ENCODE measurements at regions not wholly inside any gene's neighbourhood (a gene's known extent, or its start where the extent isn't known, plus 50 kb on each side); places are given as distances from the start of the nearest gene placed in this dataset.

GRCh38 chr1:147409886-147410285 is 131.4 kb upstream of the BCL9 start (continued):
- no peak for TF ChIP-seq CTCF (IDR thresholded peaks at IDR 0.05; ENCODE audit: low read depth, low read length, missing input control)
- no peak for TF ChIP-seq ZBTB33 (IDR thresholded peaks at IDR 0.05)
- TF ChIP-seq HNF4G (IDR thresholded peaks at IDR 0.05): no peak

GRCh38 chr1:147413110-147413605 is 128.1 kb upstream of the BCL9 start:
- H3K36me3 ChIP-seq (ENCODE audit: control insufficient read depth in 4 of 4, insufficient read depth in 3 of 4, low read depth in 1 of 4, low read length in 3 of 4): no peaks in the 10 kb centered on the region
- H3K4me1 ChIP-seq (ENCODE audit: control insufficient read depth in 4 of 4, insufficient read depth in 4 of 4, low read length in 3 of 4): peaks cover 1 to 10% (median 7%) of the 10 kb centered on the region in 4 donors
- TF ChIP-seq CTCF (IDR thresholded peaks at IDR 0.05; ENCODE audit: low read depth, low read length, missing input control) (no peak), EGR1 (IDR thresholded peaks at IDR 0.05; ENCODE audit: low read depth in 2 of 2) (no peak), MAX (IDR thresholded peaks at IDR 0.05) (no peak)
- WGBS: 86% methylated on average over 4 of the region's 4 CpGs
- H3K9ac ChIP-seq (ENCODE audit: low read depth in 1 of 2, low read length in 2 of 2): no peak overlapping the region
- no peaks in the 10 kb centered on the region for H3K27me3 ChIP-seq (ENCODE audit: control insufficient read depth in 4 of 4, insufficient read depth in 4 of 4, low read length in 3 of 4)
- H3K27ac ChIP-seq (ENCODE audit: low read depth in 1 of 2, low read length in 2 of 2): no peak overlapping the region
- no peak for DNase-seq (ENCODE audit: low spot score)
- peaks cover 0 to 7% (median 3%) of the 10 kb centered on the region in 4 donors for H3K9me3 ChIP-seq (ENCODE audit: control insufficient read depth in 4 of 4, low read length in 3 of 4)
- H3K4me3 ChIP-seq (ENCODE audit: low read depth in 1 of 3, low read length in 3 of 3): no peak overlapping the region

- Histone ChIP-seq H3K4me3 (ENCODE audit: low read depth in 1 of 3, low read length in 3 of 3) (no peak overlapping the region), H3K9me3 (ENCODE audit: control insufficient read depth in 4 of 4, low read length in 3 of 4) (peaks cover 0 to 7% (median 3%) of the 10 kb centered on the region in 4 donors), H3K27me3 (ENCODE audit: control insufficient read depth in 4 of 4, insufficient read depth in 4 of 4, low read length in 3 of 4) (no peaks in the 10 kb centered on the region), H3K27ac (ENCODE audit: low read depth in 1 of 2, low read length in 2 of 2) (no peak overlapping the region), H3K4me1 (ENCODE audit: control insufficient read depth in 4 of 4, insufficient read depth in 4 of 4, low read length in 3 of 4) (peaks cover 1 to 10% (median 7%) of the 10 kb centered on the region in 4 donors), H3K9ac (ENCODE audit: low read depth in 1 of 2, low read length in 2 of 2) (peak overlapping the region in 1 of 2 donors; percentile 5), H3K36me3 (ENCODE audit: control insufficient read depth in 4 of 4, insufficient read depth in 3 of 4, low read depth in 1 of 4, low read length in 3 of 4) (no peaks in the 10 kb centered on the region)
- DNase-seq (ENCODE audit: low spot score): no peak
- WGBS: 53% methylated on average over 3 of the region's 3 CpGs
- peak in 1 of 2 donors; percentile 17 for TF ChIP-seq RAD21 (IDR thresholded peaks at IDR 0.05)
- TF ChIP-seq CTCF (IDR thresholded peaks at IDR 0.05; ENCODE audit: low read depth, low read length, missing input control): no peak
- TF ChIP-seq HNF4A (conservative IDR thresholded peaks at IDR 0.05): peak; percentile 87 to 94
- TF ChIP-seq FOXA1 (IDR thresholded peaks at IDR 0.05): no peak
- TF ChIP-seq EGR1 (IDR thresholded peaks at IDR 0.05; ENCODE audit: low read depth in 2 of 2): no peak
- peak; percentile 54 to 62 for TF ChIP-seq RXRA (IDR thresholded peaks at IDR 0.05)
- TF ChIP-seq SP1 (IDR thresholded peaks at IDR 0.05): peak; percentile 48
- TF ChIP-seq TAF1 (conservative IDR thresholded peaks at IDR 0.05): no peak
- TF ChIP-seq HNF4G (IDR thresholded peaks at IDR 0.05): peak; percentile 74
Observed at GRCh38 chr1:147414505-147415163, 126.7 kb upstream of the BCL9 start.
